ENCODE measurements at regions not wholly inside any gene's neighbourhood (a gene's known extent, or its start where the extent isn't known, plus 50 kb on each side); places are given as distances from the start of the nearest gene placed in this dataset.
"Not testable (repeated sequence)": the region's sequence is repeated elsewhere in the genome, so short reads cannot be mapped to it uniquely, and the experiment has no call there.

DNA sequence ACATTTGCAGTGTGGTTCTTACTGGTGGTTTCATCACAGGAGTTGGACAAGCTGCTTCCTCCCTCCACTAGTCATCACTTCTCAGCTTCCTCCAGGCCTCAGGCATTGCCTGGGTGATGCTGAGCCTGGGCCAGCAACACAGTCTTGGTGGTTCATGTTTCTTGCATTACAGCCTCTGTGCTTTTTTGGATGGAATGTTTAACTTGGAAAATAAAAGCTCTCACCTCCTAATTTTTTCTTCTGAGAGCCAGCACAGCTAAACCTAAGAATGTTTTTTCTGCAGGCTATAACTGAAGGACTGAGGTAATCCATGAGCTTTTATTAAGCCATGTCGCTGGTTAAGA, 66.1 kb upstream of the RHOU start:
- DNase-seq (ENCODE audit: low spot score), result no peak

DNA sequence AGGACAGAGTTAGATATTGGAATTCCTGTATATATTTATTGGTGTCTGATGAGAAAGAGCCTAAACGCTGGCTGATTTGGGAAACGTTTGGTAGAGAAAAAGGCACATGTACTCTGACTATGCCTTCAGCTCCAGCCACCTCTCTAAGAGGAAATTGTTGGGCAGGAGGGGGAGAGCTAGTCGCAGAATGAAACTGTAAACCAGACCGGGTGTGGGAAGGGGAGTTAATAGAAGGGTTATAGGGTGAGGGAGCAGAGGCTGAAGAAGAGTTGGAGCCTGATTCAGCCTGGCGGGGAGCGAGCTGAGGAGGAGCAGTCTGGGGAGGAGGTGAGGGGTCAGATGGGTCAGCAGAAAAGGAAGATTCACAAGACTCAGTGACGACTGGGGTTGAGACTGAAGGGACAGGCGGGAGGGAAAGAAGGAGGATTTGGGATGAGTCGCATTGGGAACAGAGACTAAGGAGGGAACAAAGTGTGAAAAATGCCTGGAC, 54.2 kb upstream of the RHOU start:
- not testable (repeated sequence) for DNase-seq (ENCODE audit: low spot score)

DNA sequence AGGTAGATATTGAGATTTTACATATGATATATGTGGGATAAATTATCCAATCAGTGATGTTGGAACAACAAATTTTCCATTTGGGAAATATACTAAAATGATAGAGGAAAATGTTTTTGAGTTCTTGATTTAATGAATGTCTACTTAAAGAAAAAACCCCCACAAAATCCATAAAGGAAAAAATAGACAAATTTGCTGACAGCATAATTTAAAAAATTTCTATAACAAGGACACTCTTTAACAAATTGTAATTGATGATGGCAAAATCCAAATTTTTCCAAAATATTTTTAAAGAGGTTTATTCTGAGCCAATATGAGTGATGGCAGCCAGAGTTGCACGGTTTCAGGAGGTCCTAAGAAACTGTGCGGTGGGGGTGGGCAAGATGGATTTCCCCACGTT, 51.9 kb upstream of the RHOU start:
- no peak for DNase-seq (ENCODE audit: low spot score)

DNA sequence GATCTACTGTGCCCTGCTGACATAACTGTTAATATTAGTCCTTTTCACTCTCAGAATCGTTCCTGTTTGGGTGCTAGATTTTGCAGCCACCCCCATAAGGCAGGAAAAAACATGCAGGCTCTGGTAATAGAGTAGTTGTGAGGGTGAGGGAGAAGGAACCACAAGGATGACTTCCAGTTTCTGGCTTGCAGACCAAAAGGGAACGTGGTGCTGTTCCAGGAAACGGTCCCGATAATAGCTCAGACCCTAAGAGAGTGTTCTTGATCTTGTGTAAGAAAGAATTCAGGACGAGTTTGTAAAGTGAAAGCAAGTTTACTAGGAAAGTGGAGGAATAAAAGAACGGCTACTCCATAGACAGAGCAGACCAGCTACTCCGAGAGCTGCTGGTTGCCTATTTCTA, 50.7 kb upstream of the RHOU start:
- DNase-seq (ENCODE audit: low spot score), result no peak

DNA sequence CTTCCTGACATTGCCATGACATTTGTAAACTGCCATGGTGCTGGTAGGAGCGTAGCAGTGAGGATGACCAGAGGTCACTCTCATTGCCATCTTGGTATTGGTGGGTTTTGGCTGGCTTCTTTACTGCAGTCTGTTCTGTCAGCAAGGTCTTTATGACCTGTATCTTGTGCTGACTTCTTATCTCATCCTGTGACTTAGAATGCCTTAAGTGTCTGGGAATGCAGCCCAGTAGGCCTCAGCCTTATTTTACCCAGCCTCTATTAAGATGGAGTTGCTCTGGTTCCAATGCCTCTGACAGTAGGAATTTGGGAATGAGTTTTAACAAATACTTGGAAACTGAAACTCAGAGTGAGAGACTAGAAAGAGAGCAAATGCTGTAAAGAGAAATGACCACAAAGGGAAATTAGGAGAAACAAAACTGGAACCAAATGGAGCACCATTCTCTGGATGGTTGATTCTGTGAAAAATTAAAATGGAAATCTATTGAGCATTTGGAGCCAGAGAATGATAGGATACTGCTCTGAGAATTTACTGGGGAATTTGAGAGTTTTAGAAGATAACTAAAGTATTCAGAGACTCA, 50.1 kb upstream of the RHOU start:
- no peak for DNase-seq (ENCODE audit: low spot score)

Data from A172 (cell line).